Mesothelial cell of epicardium (in vitro differentiated cells): ENCODE measurements at regions not wholly inside any gene's neighbourhood (a gene's known extent, or its start where the extent isn't known, plus 50 kb on each side); places are given as distances from the start of the nearest gene placed in this dataset.
"Not testable (repeated sequence)": the region's sequence is repeated elsewhere in the genome, so short reads cannot be mapped to it uniquely, and the experiment has no call there.

Experiments
- DNase-seq, 2 experiments: peaks; one replicate each; pipeline ENCODE4 v3.0.0; 2021; ENCODE audit warnings: low spot score in 2 of 2; ENCODE audit not compliant: unreplicated experiment in 2 of 2
- H3K27ac Mint-ChIP-seq: 2 replicates; pipeline ENCODE4 v1.8.0; 2021; ENCODE audit warnings: mixed read lengths
- H3K27me3 Mint-ChIP-seq: 2 replicates; pipeline ENCODE4 v1.8.0; 2021; ENCODE audit warnings: low read depth, mixed read lengths
- H3K36me3 Mint-ChIP-seq: 2 replicates; pipeline ENCODE4 v1.8.0; 2021; ENCODE audit warnings: mixed read lengths
- H3K4me1 Mint-ChIP-seq: 2 replicates; pipeline ENCODE4 v1.8.0; 2021; ENCODE audit warnings: mixed read lengths
- H3K4me3 Mint-ChIP-seq: 2 replicates; pipeline ENCODE4 v1.8.0; 2021; ENCODE audit warnings: mild to moderate bottlenecking, moderate library complexity, mixed read lengths
- H3K9me3 Mint-ChIP-seq: 2 replicates; pipeline ENCODE4 v1.8.0; 2021; ENCODE audit warnings: mixed read lengths
- TF ChIP-seq, protein P1 (sequence below): fragments of 200-600 bp; sonication (generic); IDR thresholded peaks from one replicate; pipeline ENCODE4 v1.5.0; 2021; ENCODE audit warnings: antibody characterized with exemption; ENCODE audit not compliant: unreplicated experiment

- H3K27me3 Mint-ChIP-seq: no peaks in the 10 kb centered on the region
- no peaks in the 10 kb centered on the region for H3K4me1 Mint-ChIP-seq
- TF ChIP-seq, protein P1, sequence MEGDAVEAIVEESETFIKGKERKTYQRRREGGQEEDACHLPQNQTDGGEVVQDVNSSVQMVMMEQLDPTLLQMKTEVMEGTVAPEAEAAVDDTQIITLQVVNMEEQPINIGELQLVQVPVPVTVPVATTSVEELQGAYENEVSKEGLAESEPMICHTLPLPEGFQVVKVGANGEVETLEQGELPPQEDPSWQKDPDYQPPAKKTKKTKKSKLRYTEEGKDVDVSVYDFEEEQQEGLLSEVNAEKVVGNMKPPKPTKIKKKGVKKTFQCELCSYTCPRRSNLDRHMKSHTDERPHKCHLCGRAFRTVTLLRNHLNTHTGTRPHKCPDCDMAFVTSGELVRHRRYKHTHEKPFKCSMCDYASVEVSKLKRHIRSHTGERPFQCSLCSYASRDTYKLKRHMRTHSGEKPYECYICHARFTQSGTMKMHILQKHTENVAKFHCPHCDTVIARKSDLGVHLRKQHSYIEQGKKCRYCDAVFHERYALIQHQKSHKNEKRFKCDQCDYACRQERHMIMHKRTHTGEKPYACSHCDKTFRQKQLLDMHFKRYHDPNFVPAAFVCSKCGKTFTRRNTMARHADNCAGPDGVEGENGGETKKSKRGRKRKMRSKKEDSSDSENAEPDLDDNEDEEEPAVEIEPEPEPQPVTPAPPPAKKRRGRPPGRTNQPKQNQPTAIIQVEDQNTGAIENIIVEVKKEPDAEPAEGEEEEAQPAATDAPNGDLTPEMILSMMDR: no peak
- H3K36me3 Mint-ChIP-seq: no peaks in the 10 kb centered on the region
- H3K4me3 Mint-ChIP-seq: no peak overlapping the region
- no peak overlapping the region for H3K27ac Mint-ChIP-seq
- no peaks in the 10 kb centered on the region for H3K9me3 Mint-ChIP-seq
- DNase-seq: no peak
Observed at GRCh38 chr5:166117072-166118066, 2174.1 kb upstream of the WWC1 start.

- Mint-ChIP-seq H3K27me3 (no peaks in the 10 kb centered on the region), H3K27ac (no peak overlapping the region), H3K4me3 (no peak overlapping the region), H3K4me1 (peaks cover 6% of the 10 kb centered on the region), H3K9me3 (no peaks in the 10 kb centered on the region), H3K36me3 (no peaks in the 10 kb centered on the region)
- no peak for DNase-seq
- TF ChIP-seq, protein P1: no peak
Observed at GRCh38 chr5:166119506-166119905, 2171.9 kb upstream of the WWC1 start.

- H3K9me3 Mint-ChIP-seq: peaks cover 4% of the 10 kb centered on the region
- no peaks in the 10 kb centered on the region for H3K27me3 Mint-ChIP-seq
- TF ChIP-seq, protein P1: no peak
- H3K4me1 Mint-ChIP-seq: peaks cover 6% of the 10 kb centered on the region
- H3K36me3 Mint-ChIP-seq: no peaks in the 10 kb centered on the region
- no peak for DNase-seq
- no peak overlapping the region for H3K4me3 Mint-ChIP-seq
- H3K27ac Mint-ChIP-seq: no peak overlapping the region
Observed at GRCh38 chr5:166123717-166124116, 2167.7 kb upstream of the WWC1 start.

GRCh38 chr5:166127766-166128570 is 2163.5 kb upstream of the WWC1 start:
- H3K4me3 Mint-ChIP-seq: no peak overlapping the region
- H3K27ac Mint-ChIP-seq: no peak overlapping the region

DNA sequence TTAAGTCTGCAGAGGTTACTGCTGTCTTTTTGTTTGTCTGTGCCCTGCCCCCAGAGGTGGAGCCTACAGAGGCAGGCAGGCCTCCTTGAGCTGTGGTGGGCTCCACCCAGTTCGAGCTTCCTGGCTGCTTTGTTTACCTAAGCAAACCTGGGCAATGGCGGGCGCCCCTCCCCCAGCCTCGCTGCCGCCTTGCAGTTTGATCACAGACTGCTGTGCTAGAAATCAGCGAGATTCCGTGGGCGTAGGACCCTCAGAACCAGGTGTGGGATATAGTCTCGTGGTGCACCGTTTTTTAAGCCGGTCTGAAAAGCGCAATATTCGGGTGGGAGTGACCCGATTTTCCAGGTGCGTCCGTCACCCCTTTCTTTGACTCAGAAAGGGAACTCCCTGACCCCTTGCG is 2146.3 kb upstream of the WWC1 start:
- H3K4me1 Mint-ChIP-seq, DNase-seq, H3K27me3 Mint-ChIP-seq, H3K4me3 Mint-ChIP-seq, H3K27ac Mint-ChIP-seq: not testable (repeated sequence)
- Mint-ChIP-seq H3K9me3 (peaks cover 13% of the 10 kb centered on the region), H3K36me3 (peaks cover 10% of the 10 kb centered on the region)

More at GRCh38 chr5:166127766-166128570, 2163.5 kb upstream of the WWC1 start:
- Mint-ChIP-seq H3K27me3 (no peaks in the 10 kb centered on the region), H3K4me1 (peaks cover 3% of the 10 kb centered on the region), H3K9me3 (peaks cover 4% of the 10 kb centered on the region), H3K36me3 (no peaks in the 10 kb centered on the region)
- TF ChIP-seq, protein P1: no peak
- no peak for DNase-seq
